AG04449 (cell line): ENCODE measurements at regions not wholly inside any gene's neighbourhood (a gene's known extent, or its start where the extent isn't known, plus 50 kb on each side); places are given as distances from the start of the nearest gene placed in this dataset.

ENCODE experiments used
- CTCF ChIA-PET: fragments of 350-600 bp; formaldehyde crosslinking; extraction: SDS; loops from one replicate; lab custom pipeline; 2021; ENCODE audit warnings: antibody characterized with exemption; lab: Yijun Ruan, JAX
- POLR2A ChIA-PET: fragments of 400-600, 350-600 bp; formaldehyde crosslinking; extraction: SDS; loops from one replicate; lab custom pipeline; 2020; ENCODE audit warnings: antibody characterized with exemption, inconsistent platforms; lab: Yijun Ruan, JAX
- DNase-seq: peaks from one replicate; pipeline ENCODE4 v3.0.0-alpha.2; 2010; ENCODE audit warnings: low read depth, low spot score
- H3K4me3 ChIP-seq: 2 replicates; pipeline ENCODE4 v1.5.1; 2011; ENCODE audit warnings: low read depth, mild to moderate bottlenecking, control low read depth, low read length
- TF ChIP-seq, protein P1 (sequence below): IDR thresholded peaks from one replicate; pipeline ENCODE4 v1.5.1; 2011; ENCODE audit warnings: mild to moderate bottlenecking, moderate library complexity, low read length, control low read depth, inconsistent platforms; ENCODE audit not compliant: insufficient read depth; ENCODE audit errors: missing control alignments

DNA sequence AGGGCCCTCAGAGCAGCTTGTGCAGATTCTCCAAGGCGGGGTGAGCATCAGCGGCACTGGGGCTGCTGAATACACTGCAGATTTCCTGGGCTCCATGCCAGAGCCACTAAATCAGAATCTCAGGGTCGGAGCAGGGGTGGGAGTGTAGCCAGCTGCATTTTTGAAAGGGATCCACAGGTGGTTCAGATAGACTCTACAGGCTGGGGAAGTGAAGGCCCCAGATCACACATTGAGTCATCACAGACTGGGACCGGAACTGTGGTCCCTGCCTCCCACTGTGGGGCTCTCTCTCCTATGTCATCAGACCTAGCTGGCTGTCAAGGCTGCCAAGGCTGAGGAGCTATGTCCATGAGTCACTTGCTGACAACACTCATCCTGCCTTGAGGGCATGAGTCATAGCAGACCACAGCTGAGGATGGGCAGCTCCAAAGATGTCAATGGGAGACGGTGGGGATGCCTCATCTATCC lies 162.3 kb upstream of the MAMLD1 start:
- ChIA-PET POLR2A (interaction anchor here (1.3 kb wide), 1 partner anchor 106 kb away, joined by 3 read pairs; no protein-coding TSS in a partner anchor), CTCF (no interaction called here)

DNA sequence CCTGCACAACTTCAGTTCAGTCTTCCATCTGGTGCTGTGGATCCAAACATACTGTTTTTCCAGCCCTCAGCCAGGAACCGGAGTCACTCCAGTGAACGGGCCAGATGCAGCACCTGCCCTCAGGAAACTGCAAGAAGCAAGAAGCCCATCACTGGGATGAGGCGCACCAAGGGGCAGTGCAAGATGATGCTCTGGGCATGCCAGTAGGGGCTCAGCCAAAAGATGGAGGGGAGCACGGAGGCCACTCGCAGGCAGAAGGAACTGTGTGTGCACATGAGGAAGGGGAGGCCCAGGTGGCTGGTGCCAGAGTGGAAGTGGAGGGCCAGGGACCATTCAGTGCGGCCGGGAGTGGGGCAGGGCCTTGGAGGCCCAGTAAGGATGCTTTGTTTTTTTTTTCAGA lies 161.7 kb upstream of the MAMLD1 start:
- ChIA-PET CTCF (no interaction called here), POLR2A (no interaction called here)
- DNase-seq, result no peak
- TF ChIP-seq, protein P1, sequence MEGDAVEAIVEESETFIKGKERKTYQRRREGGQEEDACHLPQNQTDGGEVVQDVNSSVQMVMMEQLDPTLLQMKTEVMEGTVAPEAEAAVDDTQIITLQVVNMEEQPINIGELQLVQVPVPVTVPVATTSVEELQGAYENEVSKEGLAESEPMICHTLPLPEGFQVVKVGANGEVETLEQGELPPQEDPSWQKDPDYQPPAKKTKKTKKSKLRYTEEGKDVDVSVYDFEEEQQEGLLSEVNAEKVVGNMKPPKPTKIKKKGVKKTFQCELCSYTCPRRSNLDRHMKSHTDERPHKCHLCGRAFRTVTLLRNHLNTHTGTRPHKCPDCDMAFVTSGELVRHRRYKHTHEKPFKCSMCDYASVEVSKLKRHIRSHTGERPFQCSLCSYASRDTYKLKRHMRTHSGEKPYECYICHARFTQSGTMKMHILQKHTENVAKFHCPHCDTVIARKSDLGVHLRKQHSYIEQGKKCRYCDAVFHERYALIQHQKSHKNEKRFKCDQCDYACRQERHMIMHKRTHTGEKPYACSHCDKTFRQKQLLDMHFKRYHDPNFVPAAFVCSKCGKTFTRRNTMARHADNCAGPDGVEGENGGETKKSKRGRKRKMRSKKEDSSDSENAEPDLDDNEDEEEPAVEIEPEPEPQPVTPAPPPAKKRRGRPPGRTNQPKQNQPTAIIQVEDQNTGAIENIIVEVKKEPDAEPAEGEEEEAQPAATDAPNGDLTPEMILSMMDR, result no peak
- H3K4me3 ChIP-seq, result no peak overlapping the region

More for the DNA sequence above, 162.3 kb upstream of the MAMLD1 start:
- peak; percentile 96 for DNase-seq
- TF ChIP-seq, protein P1, result no peak
- H3K4me3 ChIP-seq, result no peak overlapping the region

DNA sequence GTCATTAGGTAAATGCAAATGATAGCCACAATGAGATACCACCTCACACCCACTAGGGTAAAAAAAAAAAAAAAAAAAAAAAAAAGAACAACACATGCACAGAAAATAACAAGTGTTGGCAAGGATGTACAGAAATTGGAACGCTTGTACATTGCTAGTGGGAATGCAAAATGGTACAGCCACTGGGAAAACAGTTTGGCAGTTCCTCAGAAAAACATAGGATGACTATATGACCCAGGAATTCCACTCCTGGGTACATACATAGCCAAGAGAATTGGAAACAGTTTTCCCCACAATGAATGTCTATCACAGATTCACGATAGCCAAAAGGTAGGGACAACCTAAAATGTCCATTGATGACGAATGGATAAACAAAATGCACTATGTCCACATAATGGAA lies 161.3 kb upstream of the MAMLD1 start:
- TF ChIP-seq, protein P1, result no peak
- ChIA-PET POLR2A (no interaction called here), CTCF (no interaction called here)
- no peak overlapping the region for H3K4me3 ChIP-seq
- no peak for DNase-seq

DNA sequence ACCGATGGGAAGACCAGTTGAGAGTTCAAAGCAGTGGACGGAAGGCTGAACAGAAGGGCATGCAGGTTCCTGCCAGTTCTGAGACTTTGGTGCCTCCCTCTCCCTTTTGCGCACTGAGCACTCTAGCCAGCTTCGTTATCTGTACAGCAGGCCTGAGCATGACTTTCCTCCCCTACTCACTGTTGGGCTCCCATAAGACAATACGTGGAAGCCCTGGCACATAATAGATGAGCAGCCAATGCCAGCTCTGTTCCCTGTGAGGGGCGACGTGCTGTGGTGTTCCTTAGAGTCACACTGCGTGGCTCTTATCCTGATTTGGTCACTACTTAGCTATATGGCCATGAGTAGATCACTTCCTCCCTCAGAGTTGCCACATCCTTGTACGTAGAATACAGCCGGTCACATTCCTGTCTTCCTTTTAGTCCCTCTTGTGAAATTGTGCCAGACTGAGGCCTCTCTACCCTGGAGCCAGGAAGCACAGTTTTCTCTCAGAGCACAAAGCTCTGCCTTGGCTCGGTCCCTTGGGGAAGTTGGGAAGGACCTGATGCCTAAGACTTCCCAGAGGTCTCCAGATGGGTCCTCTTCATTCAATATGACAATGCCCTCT lies 160.4 kb upstream of the MAMLD1 start:
- no peak overlapping the region for H3K4me3 ChIP-seq
- DNase-seq, result no peak
- TF ChIP-seq, protein P1, result no peak
- ChIA-PET POLR2A (no interaction called here), CTCF (no interaction called here)

DNA sequence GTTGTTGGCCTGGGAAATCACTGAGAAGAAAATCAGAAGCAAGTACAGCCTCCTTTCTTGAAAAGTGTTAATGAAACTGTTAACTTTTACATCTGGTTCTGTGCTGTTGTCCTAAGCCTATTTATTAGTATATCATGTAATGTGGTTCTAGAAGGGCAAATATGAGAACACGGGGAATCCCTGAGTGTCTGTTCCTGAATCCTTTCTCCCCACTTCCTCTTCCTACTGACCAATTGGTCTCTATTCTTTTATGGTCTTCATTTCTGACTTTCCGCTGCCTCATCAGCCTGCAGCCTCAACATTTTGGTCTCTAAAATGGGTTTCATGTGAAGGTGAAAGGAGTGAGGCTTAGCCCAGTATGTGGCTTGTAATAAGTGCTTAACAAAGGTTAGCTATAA lies 159.9 kb upstream of the MAMLD1 start:
- no peak for DNase-seq
- ChIA-PET CTCF (interaction anchor here (1.0 kb wide), 1 partner anchor 161 kb away, joined by 3 read pairs; no protein-coding TSS in a partner anchor), POLR2A (no interaction called here)
- TF ChIP-seq, protein P1, result no peak
- no peak overlapping the region for H3K4me3 ChIP-seq

DNA sequence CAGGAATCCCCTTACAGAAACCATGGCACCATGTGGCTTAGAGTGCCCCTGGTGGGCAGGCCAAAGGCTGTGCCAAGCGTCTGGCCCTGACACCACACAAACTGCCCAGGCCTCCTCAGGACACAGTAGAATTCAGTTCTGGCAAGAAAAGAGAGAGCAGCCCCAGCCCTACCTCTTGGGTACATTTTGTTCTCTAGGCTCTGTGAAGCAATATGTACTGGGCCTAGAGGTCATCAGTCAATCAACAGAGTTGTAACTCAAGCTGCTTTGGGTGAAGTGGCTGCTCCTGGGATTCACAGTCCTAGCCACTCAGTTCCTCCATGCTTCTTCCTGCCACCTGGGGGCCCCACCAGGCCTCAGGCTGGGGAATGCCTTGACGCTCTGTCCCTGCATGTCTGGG lies 158.1 kb upstream of the MAMLD1 start:
- TF ChIP-seq, protein P1, result no peak
- ChIA-PET CTCF (no interaction called here), POLR2A (no interaction called here)
- DNase-seq, result no peak
- H3K4me3 ChIP-seq, result no peak overlapping the region
